CD4-positive, alpha-beta T cell treated with Interleukin-17A for 4 hours (primary cell): ENCODE measurements at regions not wholly inside any gene's neighbourhood (a gene's known extent, or its start where the extent isn't known, plus 50 kb on each side); places are given as distances from the start of the nearest gene placed in this dataset.
"Not testable (repeated sequence)": the region's sequence is repeated elsewhere in the genome, so short reads cannot be mapped to it uniquely, and the experiment has no call there.

Source experiments
- DNase-seq: peaks from one replicate; pipeline ENCODE4 v3.0.0-alpha.2; 2020; ENCODE audit warnings: mixed read lengths

DNA sequence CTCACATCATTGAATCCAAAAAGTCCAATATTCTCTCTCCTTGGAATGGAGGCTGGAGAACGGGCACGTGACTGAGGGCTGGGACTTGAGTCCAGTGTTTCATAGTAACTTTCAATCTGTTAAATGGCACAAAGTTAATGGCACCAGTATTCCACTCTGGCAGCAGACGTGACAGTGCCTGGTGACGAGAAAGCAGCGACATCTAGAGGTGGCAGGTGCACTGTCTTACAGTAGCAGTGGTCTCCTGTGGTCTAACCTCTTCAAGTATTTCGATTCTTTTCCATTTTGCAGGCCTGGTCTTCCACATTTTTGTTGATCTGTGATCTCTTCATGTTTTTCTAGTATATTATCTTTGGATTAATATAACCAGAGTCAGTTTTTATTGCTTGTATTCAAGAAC is 107.1 kb downstream of the OXSM start:
- no peak for DNase-seq

DNA sequence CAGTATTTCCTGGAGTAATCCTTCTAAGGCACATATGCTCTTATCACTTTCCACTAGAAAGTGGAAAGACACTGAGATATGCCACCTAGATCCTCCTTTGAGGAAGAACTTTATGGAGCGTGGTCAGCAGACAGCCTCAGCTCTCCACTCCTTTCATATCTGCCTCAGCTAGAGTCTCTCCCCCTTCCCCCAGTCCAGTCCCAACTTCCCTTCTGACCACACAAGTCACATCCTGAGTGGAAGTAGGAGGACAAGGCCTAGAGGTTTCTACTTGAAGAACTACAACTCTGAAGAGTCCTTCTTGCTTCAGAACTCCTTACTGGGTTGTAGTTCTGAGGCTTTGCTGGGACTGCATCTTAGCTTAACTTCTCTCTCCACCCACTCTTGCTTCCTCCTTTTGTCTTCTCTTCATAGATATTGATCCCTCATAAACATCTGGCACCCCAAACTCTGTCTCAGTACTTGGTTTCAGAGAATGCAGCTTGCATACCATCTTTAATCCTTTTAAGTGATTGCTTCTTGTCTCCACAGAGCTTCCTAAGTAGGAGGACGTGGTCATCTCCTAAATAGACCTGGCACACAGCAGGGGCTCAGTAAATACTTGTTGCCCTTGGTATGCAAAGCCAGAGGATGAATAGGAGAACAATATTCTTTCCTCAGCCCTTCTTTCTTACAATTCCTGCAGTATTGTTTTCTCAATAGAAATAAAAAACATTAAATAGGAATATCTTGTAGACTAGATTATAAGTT is 109.6 kb downstream of the OXSM start:
- DNase-seq, result no peak

DNA sequence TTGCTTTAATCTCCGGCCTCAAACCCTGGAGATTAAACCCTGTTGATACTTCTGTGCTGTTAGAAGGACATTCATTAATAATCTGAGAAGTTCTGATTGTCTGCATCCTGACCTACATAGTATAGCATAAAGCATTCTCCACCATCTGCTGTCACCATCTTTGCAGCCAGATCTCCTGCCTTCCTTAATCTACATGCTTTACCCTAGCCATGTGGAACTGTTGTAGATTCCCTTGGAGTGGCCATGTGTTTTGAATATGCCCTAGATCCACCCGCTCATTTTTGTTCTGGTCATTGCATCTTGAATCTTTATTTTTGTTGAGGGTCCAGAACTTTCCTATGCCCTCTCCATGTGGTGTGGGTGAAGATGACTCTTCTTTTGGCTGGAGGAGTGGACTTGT is 110.3 kb downstream of the OXSM start:
- no peak for DNase-seq

DNA sequence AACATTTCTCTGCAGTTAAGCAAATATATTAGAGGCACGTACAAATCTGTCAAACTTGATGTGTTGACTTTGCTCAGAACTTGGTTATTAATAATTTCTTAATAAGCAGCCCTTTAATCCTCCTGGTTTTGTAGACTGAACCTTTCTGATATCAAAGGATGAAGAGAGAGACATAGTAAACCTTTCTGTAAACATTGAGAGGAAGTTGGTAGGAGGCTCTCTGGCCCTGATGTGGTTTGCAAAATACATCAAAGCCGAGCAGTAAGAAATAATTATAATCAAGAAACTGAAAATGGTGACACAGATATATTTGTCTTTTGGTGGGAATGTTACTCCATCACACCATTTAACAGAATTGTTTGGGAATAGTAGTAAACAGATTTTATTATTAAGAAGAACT is 111.9 kb downstream of the OXSM start:
- no peak for DNase-seq

DNA sequence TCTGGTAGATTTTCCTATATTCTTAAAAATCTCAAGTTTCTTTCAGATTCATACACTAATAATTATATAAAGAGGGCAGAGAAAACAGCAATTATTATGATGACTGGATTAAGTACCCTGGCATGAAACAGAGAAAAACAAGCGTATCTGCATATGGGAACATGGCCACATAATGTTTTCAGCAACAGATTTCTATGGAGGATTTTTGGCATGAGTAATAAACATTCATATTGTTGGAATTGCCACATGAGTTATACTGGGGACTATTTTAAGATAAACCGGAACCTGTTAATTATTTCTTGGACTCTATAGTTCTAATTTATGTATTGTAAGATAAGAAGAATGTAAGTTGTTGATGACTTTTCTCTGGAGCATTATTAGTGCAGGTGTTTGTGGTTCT is 112.7 kb downstream of the OXSM start:
- no peak for DNase-seq

DNA sequence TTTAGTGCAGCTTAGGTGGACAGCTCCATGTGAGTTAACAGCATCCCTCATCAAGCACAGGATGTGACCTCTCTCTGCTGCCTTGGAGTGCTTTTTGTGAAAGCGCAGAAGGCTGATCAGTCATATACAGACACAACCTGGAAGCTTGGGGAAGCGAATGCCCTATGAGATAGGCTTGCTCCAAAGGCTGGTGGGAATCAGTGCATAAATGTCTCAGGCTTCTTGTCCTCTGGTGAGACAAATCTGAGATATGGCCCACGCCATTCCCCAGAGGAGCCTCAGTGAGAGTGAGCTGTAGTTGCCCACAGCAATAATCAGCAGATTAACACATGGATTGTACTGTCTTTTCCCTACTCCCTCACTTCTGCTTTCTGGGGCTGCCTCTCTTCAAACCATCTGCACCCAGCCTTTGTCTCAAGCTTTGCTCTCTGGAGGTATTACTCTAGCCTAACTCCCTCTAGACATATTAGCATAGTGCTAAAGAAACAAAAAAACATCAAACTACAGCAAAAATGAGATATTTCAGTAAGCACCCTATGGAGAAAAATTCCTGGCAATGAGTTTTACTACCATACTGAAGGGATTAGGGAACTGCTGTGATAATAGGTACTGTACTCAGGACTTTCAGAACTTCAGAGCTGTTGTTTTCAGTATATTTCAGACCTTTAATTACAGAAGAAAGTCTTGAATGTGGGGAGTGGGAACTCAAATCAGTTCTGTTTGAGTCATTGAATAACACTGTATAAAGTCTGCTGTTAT is 113.7 kb downstream of the OXSM start:
- DNase-seq, result no peak

DNA sequence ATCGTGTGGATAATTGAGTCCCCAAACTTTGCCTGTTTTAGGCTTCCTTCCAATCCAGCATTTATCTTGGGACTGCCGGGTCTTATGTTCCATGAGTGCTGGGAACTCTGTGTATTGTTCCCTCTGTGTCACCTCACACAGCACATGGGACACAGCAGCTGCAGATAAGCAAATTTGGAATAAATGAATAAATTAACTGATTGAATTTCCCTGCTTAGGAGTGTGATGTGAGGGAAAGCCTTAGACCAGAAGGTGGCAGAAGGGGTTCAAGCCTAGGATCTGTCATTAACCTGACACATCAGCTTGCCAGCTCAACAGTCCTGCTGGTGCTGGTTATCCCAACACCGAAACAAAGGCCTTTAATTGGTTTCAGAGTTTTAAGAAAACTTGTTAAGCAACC is 114.3 kb downstream of the OXSM start:
- no peak for DNase-seq

DNA sequence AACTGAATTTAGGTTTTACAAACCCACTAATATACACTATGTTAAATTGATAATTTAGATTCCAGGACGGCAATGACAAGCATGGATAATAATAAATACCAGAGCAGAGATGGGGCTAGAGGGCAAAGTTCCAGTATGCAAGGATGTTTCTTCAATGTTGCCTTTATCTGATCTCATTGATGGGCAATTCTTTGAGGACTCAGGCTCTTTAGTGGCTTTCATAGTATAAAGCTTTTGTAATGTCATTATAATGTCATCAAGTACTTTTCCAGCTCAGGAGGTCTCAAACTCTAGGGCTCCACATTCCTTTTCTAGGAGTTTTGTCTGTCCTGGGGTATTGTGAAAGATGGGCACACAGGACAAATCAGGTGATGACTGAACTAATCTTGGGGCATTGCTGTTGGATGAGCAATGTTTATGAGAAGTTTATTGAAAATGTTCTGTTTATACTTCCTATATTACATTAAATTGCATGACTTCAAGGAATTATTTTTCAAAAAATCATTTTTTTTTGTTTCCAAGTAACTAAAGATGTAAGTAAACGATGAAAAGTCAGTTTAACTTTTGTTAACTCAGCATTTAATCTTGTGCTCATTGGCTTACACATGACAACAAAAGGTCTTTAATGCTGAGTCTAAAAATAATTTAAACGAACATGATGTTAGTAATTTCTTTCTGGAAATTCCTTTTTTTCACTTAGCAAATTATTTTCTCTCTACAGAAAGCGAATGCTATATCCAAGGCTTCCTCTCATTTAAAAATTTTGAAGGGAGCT is 116.4 kb downstream of the OXSM start:
- DNase-seq, result no peak

DNA sequence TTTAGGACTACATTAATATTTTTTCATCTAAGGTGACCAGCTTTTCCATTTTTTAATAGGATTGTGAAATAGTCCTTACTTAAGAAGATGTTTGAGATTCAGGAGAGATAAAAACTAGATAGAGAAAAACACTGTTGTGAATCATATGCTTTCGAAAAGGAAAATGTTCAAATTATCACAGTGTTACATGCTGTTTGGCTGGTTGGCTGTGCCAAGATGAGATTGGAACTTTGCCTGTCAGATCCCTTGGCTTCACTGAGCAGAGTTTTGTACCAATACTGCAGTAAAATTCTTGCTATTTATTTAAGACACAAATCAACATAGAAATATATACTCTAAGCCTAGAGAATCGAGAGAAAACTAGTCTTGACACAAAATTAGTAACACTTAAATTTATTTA is 117.2 kb downstream of the OXSM start:
- DNase-seq, result no peak

DNA sequence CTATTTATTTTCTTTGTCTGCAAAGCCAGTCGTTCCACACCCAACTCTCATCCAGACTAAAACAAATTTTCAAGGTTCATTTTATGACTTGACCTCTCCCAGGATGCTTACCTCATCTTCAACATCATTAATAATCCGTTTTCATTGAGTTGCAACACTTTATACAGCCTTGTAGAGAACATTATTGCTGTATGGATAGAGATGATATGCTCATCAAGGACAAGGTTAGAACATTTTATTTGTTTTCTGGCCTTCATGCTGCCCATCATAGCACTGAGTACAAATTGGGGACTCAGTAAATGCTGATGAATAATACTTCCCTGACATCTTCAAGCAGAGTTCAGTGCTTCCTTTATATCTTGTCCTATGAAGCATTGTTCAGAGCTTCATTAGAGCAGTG is 120.2 kb downstream of the OXSM start:
- no peak for DNase-seq

DNA sequence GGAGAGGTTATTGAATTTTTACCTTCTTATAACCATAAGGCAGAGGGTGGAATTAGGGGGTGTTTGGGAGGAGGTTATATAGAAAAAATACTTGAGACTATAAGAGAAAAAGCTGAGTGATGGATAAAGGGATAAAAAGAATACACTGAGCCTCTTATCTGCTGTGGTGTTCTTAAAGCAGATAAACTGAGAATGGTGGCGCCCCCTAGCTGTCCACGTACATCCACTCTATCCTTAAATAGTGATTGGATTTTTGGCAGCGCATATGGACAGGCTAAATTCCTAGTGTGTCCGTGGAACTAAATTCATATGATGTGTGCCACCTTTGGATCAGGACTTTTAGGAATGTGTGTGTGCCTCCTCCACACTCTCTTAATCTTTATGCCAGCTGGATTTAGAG is 121.1 kb downstream of the OXSM start:
- peak; percentile 49 for DNase-seq

DNA sequence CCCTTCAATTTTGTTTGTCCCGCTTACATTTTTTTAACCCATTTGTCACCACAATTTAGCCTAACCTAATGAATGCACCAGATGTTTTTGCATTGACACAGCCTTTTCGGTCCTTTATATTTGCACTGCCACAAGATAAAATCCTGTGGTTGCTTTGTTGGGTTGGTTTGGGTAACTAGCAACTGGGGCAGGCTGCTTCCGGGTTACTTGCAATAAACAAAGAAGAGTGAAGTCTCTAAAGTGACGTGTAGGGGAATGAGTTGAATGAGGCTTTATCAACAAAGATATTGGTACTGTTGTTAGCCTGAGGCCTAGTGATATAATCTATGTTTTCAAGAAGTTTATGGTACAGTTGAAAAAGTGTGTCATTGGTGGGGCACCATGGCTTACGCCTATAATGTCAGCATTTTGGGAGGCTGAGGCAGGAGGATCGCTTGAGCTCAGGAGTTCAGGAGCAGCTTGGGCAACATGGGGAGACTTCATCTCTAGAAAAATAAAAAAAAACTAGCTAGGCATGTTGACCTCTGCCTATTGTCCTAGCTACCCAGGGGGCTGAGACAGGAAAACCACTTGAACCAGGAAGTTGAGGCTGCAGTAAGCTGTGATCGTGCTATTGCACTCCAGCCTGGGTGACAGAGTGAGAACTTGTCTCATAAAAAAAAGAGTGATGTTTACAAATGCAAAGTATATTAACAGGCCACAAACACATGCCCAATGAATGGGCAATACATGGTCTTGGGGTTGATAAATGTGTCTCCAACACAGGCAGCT is 121.8 kb downstream of the OXSM start:
- peak; percentile 15 for DNase-seq

DNA sequence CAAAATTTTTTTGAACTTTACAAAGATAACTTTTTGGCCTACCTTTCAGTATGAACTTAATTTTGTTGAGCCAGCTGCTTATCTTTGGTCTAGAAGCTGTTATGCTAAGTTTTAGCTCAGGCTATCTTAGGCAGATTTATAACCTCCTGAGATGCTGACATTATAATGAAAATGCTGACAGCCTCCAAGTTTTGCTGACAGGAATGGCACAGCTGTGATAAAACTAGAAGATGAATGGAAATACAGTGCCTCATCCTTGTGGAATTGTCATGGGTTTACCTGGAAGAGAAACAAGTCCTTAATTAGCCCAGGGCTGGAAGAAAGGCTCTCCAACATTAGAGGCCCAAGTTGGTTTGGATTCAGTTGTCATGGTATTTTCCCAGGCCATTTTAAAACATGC is 123.3 kb downstream of the OXSM start:
- DNase-seq, result no peak

DNA sequence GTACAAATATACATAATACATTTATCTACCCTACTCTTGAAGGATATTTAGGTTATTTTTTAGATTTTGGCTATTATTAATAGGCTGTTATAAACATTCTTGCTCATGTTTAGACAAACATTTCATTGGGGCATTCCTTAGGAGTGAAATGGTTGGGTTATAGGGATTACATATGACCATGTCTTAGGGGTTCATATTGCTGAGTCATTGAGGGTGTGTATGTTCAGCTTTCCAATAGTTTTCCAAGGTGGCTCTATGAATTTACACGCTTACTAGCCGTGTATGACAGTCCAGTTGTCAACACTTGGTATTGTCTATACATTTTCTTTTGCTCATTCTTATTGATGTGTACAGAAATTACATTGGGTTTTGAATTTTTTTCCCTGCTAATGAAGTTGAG is 125.8 kb downstream of the OXSM start:
- no peak for DNase-seq

DNA sequence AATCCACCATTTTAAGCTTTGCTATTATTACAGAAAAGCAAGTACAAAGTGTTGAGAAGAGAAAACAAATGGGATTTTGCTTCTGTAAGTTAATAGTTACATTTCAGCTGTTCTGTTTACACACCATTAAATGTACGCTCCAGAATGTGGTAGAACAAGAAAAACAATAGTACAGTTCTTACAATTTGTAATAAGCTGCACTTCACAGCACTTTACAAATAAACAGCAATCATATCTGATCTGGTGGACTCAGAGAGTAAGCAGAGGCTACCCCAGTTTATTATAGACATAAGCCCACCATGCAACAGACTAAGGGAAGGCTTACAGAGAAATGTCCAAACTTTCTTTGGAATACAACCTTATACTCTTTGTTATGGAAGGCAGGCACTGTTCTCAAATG is 126.4 kb downstream of the OXSM start:
- DNase-seq, result no peak

DNA sequence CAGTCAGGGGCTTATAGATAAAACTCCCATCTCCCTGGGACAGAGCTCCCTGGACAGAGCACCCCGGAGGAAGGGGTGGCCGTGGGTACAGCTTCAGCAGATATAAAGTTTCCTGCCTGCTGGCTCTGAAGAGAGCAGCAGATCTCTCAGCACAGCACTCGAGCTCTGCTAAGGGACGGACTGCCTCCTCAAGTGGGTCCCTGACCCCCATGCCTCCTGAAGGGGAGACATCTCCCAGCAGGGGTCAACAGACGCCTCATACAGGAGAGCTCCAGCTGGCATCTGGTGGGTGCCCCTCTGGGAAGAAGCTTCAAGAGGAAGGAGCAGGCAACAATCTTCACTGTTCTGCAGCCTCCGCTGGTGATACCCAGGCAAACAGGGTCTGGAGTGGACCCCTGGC is 142.1 kb downstream of the OXSM start:
- not testable (repeated sequence) for DNase-seq

DNA sequence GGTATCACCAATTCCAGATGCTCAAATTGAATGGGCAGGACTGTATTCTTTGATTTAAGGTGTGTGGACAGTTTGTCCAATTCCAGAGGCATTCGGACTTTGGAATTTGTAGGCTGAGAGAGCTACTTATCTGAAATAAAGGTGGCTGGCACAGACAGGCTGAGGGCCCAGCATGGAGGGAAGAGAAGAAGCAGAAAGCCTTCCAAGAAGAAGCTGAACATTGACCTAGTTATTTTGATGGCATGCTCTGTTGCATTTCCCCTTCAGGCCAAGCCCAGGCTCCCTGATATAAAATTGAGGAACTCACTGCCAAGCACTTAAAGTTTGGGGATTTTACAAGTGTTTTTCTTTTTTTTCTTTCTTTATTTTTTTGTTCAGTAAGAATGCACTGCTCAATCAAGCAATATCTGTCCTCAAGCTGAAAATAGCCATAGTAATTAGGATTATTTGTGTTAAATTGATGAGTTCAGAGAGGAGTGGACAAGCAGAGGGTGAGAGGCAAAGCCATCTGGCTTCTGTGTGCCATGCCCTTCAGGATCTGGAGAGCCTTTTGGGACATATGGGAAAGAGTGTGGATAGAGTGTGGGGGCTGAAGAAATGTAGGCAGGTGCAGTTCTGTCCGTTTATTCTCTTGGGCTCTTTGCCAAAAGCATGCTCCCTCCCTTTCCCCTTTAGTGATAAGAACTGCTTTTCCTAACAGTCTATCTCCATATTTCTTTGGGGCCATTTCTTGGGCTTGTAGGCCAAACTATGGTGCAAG is 148.9 kb downstream of the OXSM start:
- no peak for DNase-seq

DNA sequence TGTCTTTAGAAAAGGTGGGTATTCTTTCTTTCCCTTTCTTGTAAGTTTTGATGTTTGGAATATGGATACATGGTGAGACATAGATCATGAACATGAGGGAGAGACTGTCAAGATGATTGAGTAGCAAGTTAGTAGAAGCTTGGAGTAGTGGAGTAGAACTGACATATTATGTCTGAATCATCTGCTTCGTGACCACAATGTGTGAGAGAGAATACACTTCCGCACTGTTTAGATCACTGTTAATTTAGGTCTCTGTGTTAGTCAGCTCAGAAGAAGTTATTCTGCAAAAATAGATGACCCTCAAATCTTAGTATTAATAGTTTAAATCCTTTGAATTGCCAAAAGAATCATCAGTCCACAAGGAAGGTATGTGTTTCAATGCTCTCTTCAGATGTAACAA is 151.0 kb downstream of the OXSM start:
- DNase-seq, result no peak

DNA sequence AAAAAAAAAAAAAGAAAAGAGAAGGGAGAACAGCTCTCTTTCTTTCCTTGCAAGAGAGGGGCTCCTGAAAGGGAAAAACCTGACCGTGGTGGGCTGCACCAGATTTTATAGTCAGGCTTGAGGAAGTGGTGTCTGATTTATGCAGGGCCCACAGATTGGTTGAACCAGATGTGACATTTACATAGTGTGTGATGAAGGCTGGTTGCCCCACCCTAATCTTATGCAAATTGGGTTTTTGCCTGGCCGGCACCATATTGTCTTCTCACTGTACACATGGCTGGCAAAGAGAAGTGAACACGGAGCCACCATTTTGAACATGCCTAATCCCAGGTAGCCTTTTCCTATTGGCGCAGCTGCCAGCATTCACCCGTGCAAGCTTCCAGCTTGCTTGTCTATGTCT is 154.4 kb downstream of the OXSM start:
- DNase-seq, result no peak

DNA sequence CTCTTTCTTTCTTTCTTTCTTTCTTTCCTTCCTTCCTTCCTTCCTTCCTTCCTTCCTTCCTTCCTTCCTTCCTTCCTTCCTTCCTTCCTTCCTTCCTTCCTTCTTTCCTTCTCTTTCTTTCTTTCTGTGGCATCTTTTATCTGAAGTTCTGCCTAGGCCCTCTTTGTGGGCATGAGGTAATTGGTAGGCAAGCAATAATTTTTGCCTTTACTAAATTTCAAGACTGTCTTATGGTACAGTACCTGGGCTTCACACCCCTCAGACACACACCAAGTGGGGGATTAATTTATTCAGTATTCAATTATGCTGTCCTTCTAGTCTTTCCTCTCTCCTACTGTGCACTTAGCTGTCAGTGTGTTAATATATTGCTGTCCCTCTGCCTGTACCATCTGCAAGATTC is 155.5 kb downstream of the OXSM start:
- DNase-seq, result no peak

DNA sequence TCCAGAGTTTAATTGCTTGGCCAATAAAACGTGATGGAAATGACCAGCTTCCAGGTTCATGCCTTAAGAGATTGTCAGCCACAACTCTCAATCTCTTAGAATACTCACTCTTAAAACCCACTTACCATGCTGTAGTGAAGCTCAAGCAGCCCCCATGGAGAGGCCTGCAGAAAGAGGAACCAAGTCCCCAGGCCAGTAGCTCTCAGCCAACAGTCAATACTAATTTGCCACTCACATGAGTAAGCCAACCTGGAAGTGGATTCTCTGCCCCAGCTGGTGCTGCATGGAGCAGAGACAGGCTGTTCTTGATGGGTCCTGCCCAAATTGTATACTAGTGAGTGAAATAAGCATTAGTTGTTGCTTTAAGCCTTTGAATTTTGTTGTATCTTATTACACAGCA is 155.9 kb downstream of the OXSM start:
- no peak for DNase-seq

DNA sequence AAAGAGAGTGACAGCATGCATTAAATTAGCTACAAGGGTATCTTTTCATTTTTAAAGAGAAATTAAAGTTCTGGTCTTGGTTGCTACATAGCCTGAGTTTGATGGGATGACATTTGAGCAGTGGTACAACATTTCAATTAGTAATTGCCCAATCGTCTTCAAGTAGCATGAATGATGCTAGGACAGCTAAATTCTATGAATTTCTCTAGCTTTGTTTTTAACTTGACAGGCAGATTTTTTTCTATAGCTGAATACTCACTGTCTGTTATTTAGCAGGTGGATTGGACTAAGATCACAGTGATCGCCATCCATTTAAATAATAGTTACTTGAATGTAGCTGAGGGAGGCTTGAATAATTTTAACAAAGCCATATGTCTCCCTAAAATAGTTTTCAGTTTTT is 162.2 kb downstream of the OXSM start:
- no peak for DNase-seq
